Stomach (tissue), 8 donors: ENCODE measurements at regions not wholly inside any gene's neighbourhood (a gene's known extent, or its start where the extent isn't known, plus 50 kb on each side); places are given as distances from the start of the nearest gene placed in this dataset.
"Not testable (repeated sequence)": the region's sequence is repeated elsewhere in the genome, so short reads cannot be mapped to it uniquely, and the experiment has no call there.

Experiments
- DNase-seq, 2 donors: peaks; one replicate each; pipeline versions ENCODE4 v3.0.0 to v3.0.0-alpha.2; 2013 to 2019
- H3K27ac ChIP-seq, 5 donors: fragments of 200-600 bp in 4 of 5; sonication (generic) in 4 of 5; one replicate each; pipeline ENCODE4 v1.5.1; 2013 to 2019; ENCODE audit warnings: mild to moderate bottlenecking in 1 of 5, moderate library complexity in 1 of 5
- H3K27me3 ChIP-seq, 3 donors: fragments of 200-600 bp; sonication (generic); one replicate each; pipeline ENCODE4 v1.5.1; 2017 to 2019; ENCODE audit warnings: mixed run types in 1 of 3
- H3K36me3 ChIP-seq, 4 donors: fragments of 200-600 bp; sonication (generic); 1 replicate in 3 of 4; 2 replicates in 1 of 4; pipeline ENCODE4 v1.5.1; 2016 to 2019
- H3K4me1 ChIP-seq, 4 donors: fragments of 200-600 bp; sonication (generic); one replicate each; pipeline ENCODE4 v1.5.1; 2016 to 2019
- H3K4me3 ChIP-seq, 4 donors: fragments of 200-600 bp; sonication (generic) in 3 of 4; one replicate each; pipeline ENCODE4 v1.5.1; 2016 to 2019; ENCODE audit warnings: mild to moderate bottlenecking in 1 of 4
- H3K9me3 ChIP-seq, 4 donors: fragments of 200-600 bp; sonication (generic); one replicate each; pipeline ENCODE4 v1.5.1; 2016 to 2019
- EP300 ChIP-seq: sonication (generic); formaldehyde crosslinking; IDR thresholded peaks from one replicate; pipeline ENCODE4 v1.6.1; 2017; ENCODE audit warnings: antibody characterized with exemption
- POLR2A ChIP-seq, 4 donors: fragments of 450-650 bp; IDR thresholded peaks; one replicate each; pipeline ENCODE4 v1.6.1; 2016; ENCODE audit warnings: antibody characterized with exemption in 4 of 4, control low read depth in 2 of 4, mild to moderate bottlenecking in 1 of 4, moderate library complexity in 1 of 4
- POLR2AphosphoS5 ChIP-seq, 3 donors: sonication (generic); formaldehyde crosslinking; IDR thresholded peaks; one replicate each; pipeline ENCODE4 v1.6.1; 2016; ENCODE audit warnings: antibody characterized with exemption in 3 of 3
- WGBS, 5 donors: extraction: QIAGEN DNeasy Blood & Tissue Kit in 3 of 5; methylation state at CpG; one replicate each; pipeline versions ENCODE4 v1.1.5 to v1.1.7; 2013 to 2018; 5-methylcytosine and 5-hydroxymethylcytosine counted together
- intact Hi-C: fragments of 100-400 bp; cut with DNase I; formaldehyde crosslinking; loops from one replicate; pipeline ENCODE4 v1.15.1; 2023; ENCODE audit warnings: low total_unique reads
- TF ChIP-seq, protein P1 (sequence below), 7 experiments: fragments of 450-650 bp in 4 of 7; fragments of 200-600 bp in 3 of 7; sonication (generic) in 3 of 7; IDR thresholded peaks; one replicate each; pipeline ENCODE4 v1.5.1; 2016 to 2019; ENCODE audit warnings: antibody characterized with exemption in 7 of 7, control low read depth in 2 of 7, mild to moderate bottlenecking in 1 of 7
- donor health status: healthy with polysubstance abuse.
- donor health status: Bipolar disorder and iron deficiency.
- donor health status: healthy.

GRCh38 chr3:145286937-145287336, 874.0 kb downstream of the PLOD2 start:
- DNase-seq: no peak
- 88 to 100% (median 91%) methylated on average over 1 of the region's 1 CpG for WGBS, 5 donors

DNA sequence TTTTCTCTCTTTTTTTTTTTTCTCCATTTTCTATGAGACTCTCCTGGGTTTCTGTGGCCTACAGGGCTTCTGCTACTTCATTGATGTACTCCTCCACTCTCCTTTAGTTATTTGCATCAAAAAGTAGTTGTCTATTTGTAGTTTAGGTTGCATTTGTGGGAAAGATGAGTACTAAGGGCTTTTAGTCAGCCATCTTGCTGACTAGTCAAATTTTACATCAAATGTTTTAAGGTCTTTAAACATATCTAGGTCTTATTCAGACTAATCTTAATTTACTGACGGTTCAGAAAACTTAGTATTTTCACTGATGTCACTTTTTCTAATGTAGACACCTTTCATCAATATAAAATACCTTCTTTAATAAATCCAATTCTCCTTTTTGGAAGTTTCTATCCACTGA, 871.0 kb downstream of the PLOD2 start:
- 45 to 70% (median 54%) methylated on average over 1 of the region's 1 CpG for WGBS, 5 donors
- H3K36me3 ChIP-seq: no peaks in the 10 kb centered on the region
- H3K4me1 ChIP-seq: no peaks in the 10 kb centered on the region
- no peaks in the 10 kb centered on the region for H3K9me3 ChIP-seq
- H3K27ac ChIP-seq: no peak overlapping the region
- no peak for DNase-seq
- no peak overlapping the region for H3K4me3 ChIP-seq
- TF ChIP-seq, protein P1, sequence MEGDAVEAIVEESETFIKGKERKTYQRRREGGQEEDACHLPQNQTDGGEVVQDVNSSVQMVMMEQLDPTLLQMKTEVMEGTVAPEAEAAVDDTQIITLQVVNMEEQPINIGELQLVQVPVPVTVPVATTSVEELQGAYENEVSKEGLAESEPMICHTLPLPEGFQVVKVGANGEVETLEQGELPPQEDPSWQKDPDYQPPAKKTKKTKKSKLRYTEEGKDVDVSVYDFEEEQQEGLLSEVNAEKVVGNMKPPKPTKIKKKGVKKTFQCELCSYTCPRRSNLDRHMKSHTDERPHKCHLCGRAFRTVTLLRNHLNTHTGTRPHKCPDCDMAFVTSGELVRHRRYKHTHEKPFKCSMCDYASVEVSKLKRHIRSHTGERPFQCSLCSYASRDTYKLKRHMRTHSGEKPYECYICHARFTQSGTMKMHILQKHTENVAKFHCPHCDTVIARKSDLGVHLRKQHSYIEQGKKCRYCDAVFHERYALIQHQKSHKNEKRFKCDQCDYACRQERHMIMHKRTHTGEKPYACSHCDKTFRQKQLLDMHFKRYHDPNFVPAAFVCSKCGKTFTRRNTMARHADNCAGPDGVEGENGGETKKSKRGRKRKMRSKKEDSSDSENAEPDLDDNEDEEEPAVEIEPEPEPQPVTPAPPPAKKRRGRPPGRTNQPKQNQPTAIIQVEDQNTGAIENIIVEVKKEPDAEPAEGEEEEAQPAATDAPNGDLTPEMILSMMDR (IDR thresholded peaks at IDR 0.05): no peak
- TF ChIP-seq POLR2A (IDR thresholded peaks at IDR 0.05) (no peak), POLR2AphosphoS5 (IDR thresholded peaks at IDR 0.05) (no peak), EP300 (no peak)
- intact Hi-C loops: no loop called here
- H3K27me3 ChIP-seq: no peaks in the 10 kb centered on the region

More at GRCh38 chr3:145286937-145287336, 874.0 kb downstream of the PLOD2 start:
- intact Hi-C loops: no loop called here
- no peaks in the 10 kb centered on the region for H3K4me1 ChIP-seq
- no peaks in the 10 kb centered on the region for H3K9me3 ChIP-seq
- TF ChIP-seq POLR2A (IDR thresholded peaks at IDR 0.05): no peak
- H3K4me3 ChIP-seq: no peak overlapping the region
- H3K27me3 ChIP-seq: no peaks in the 10 kb centered on the region
- no peaks in the 10 kb centered on the region for H3K36me3 ChIP-seq
- H3K27ac ChIP-seq: no peak overlapping the region

- intact Hi-C loops: no loop called here
- Histone ChIP-seq H3K9me3 (no peaks in the 10 kb centered on the region), H3K4me1 (no peaks in the 10 kb centered on the region), H3K27me3 (no peaks in the 10 kb centered on the region), H3K27ac (no peak overlapping the region), H3K4me3 (no peak overlapping the region), H3K36me3 (no peaks in the 10 kb centered on the region)
- no peak for DNase-seq
- no peak for TF ChIP-seq POLR2A (IDR thresholded peaks at IDR 0.05)
- no peak for TF ChIP-seq EP300
- no peak for TF ChIP-seq POLR2AphosphoS5 (IDR thresholded peaks at IDR 0.05)
- 25 to 43% (median 32%) methylated on average over 1 of the region's 1 CpG for WGBS, 5 donors
These were observed 866.4 kb downstream of the PLOD2 start for GRCh38 chr3:145294572-145294971.

DNA sequence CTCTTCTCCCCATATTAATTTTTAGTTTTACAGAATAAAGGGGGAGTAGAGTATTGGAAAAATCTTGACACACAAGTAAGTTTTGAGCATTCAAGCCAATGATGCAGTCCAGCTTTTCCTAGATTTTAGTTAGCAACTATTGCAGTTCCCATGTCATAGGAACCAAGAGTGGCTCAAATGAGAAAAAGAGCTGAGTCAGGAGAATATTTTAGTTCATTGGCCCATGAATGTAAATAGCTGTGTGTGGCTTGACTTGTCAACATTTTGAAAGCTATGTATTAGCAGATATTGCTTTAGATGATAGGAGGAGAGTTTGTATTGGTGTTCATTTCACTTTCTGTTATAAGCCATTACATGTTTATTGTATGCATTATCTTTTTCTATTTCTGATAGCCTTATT, 853.7 kb downstream of the PLOD2 start:
- no peak for DNase-seq
- intact Hi-C loops: no loop called here
- Histone ChIP-seq H3K4me1 (no peaks in the 10 kb centered on the region), H3K36me3 (no peaks in the 10 kb centered on the region), H3K27me3 (no peaks in the 10 kb centered on the region), H3K27ac (no peak overlapping the region), H3K4me3 (no peak overlapping the region), H3K9me3 (no peaks in the 10 kb centered on the region)
- TF ChIP-seq POLR2AphosphoS5 (IDR thresholded peaks at IDR 0.05) (no peak), EP300 (no peak), POLR2A (IDR thresholded peaks at IDR 0.05) (no peak)
- TF ChIP-seq, protein P1 (IDR thresholded peaks at IDR 0.05): no peak

DNA sequence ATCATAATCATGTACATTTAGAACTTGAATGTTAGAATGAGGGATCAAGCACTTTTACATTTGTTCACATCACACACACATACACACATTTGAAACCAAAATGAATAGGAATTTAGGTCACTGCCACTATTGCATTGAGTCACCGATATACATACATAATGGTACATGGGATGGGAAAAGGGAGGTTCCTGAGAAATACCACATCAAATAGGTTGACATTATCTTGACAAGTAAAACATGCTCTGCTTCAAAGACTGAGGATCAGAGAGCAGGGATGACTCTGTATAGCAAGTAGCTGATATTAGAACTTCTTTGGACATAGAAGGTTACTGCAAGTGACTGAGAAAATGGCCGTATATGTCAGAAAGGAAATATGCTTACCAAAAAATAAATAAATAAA, 847.2 kb downstream of the PLOD2 start:
- intact Hi-C loops: no loop called here
- no peaks in the 10 kb centered on the region for H3K4me1 ChIP-seq
- peaks cover 0 to 5% (median 0%) of the 10 kb centered on the region in 4 donors for H3K9me3 ChIP-seq
- WGBS, 5 donors: 66 to 96% (median 83%) methylated on average over 2 of the region's 2 CpGs
- TF ChIP-seq POLR2A (IDR thresholded peaks at IDR 0.05) (no peak), EP300 (no peak), POLR2AphosphoS5 (IDR thresholded peaks at IDR 0.05) (no peak)
- TF ChIP-seq, protein P1 (IDR thresholded peaks at IDR 0.05): no peak
- no peak for DNase-seq
- H3K27me3 ChIP-seq: no peaks in the 10 kb centered on the region
- H3K27ac ChIP-seq: no peak overlapping the region
- H3K4me3 ChIP-seq: no peak overlapping the region
- H3K36me3 ChIP-seq: no peaks in the 10 kb centered on the region

DNA sequence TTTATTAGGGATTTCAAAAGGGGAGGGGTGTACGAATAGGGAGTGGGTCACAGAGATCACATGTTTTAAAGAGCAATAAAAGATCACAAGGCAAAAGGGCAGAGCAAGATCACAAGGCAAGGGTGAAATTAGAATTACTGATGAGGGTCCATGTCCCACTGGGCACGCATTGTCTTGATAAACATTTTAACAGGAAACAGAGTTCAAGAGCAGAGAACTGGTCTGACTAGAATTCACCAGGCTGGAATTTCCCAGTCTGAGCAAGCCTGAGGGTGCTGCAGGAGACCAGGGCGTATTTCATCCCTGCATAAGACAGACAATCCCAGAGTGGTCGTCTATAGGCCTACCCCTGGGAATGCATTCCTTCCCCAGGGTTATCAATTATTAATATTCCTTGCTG, 844.7 kb downstream of the PLOD2 start:
- H3K36me3 ChIP-seq, H3K27ac ChIP-seq, H3K4me1 ChIP-seq, intact Hi-C loops, H3K9me3 ChIP-seq, DNase-seq, H3K4me3 ChIP-seq, H3K27me3 ChIP-seq: not testable (repeated sequence)
- 57 to 73% (median 62%) methylated on average over 3 to 4 of the region's 4 CpGs for WGBS, 5 donors
